Activated B cell treated with CpG ODN at 0.5 μM for 24 hours (primary cell): ENCODE measurements at regions not wholly inside any gene's neighbourhood (a gene's known extent, or its start where the extent isn't known, plus 50 kb on each side); places are given as distances from the start of the nearest gene placed in this dataset.

ENCODE experiments used
- ATAC-seq: fragments of 200-7000 bp; cut with Tn5 transposase; one replicate; pipeline ENCODE4 v1.10.0; 2021; ENCODE audit warnings: low read depth, mild to moderate bottlenecking, moderate library complexity
- CTCF ChIA-PET: fragments of 350-600 bp; sonication (Branson Sonifier 250); formaldehyde crosslinking; loops from one replicate; lab custom pipeline; 2021; ENCODE audit warnings: antibody characterized with exemption; lab: Charles Lee
- POLR2A ChIA-PET: fragments of 350-600 bp; sonication (Branson Sonifier 250); formaldehyde crosslinking; loops from one replicate; lab custom pipeline; 2021; ENCODE audit warnings: antibody characterized with exemption; lab: Charles Lee
- DNase-seq: peaks from one replicate; pipeline ENCODE4 v3.0.0; 2022
- H3K27ac Mint-ChIP-seq: one replicate; pipeline ENCODE4 v1.8.0; 2020; ENCODE audit warnings: mixed read lengths
- H3K27me3 Mint-ChIP-seq: one replicate; pipeline ENCODE4 v1.8.0; 2021; ENCODE audit warnings: mixed read lengths
- H3K36me3 Mint-ChIP-seq: one replicate; pipeline ENCODE4 v1.8.0; 2021; ENCODE audit warnings: low read depth, mixed read lengths
- H3K4me1 Mint-ChIP-seq: one replicate; pipeline ENCODE4 v1.8.0; 2021; ENCODE audit warnings: mixed read lengths
- H3K4me3 Mint-ChIP-seq: one replicate; pipeline ENCODE4 v1.8.0; 2020; ENCODE audit warnings: mild to moderate bottlenecking, mixed read lengths
- H3K9me3 Mint-ChIP-seq: one replicate; pipeline ENCODE4 v1.8.0; 2020; ENCODE audit warnings: mixed read lengths
- intact Hi-C: fragments of 100-400 bp; cut with micrococcal nuclease; formaldehyde crosslinking; loops from one replicate; pipeline ENCODE4 v1.15.1; 2024
- TF ChIP-seq, protein P1 (sequence below): fragments of 200-600 bp; IDR thresholded peaks from one replicate; pipeline ENCODE4 v1.8.0; 2022; ENCODE audit warnings: antibody characterized with exemption, mild to moderate bottlenecking

DNA sequence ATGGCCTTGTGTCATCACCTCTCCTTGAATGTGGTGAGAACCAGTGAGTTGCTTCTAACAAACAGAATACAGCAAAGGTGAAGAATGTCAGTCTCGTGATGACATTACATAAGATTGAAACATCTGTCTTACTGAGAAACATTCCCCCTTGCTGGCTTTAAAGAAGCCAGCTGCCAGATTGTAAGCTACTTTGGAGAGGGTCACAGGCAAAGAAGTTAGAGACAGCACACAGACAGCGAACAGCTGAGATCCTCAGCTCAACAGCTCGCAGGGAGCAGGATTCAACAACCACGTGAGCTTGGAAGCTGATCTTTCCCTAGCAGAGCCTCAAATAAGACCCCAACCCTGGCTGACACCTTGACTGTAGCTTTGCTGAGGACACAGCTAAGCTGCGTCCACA lies 367.9 kb downstream of the LIG4 start:
- ATAC-seq: no peak
- CTCF ChIA-PET: no interaction called here

DNA sequence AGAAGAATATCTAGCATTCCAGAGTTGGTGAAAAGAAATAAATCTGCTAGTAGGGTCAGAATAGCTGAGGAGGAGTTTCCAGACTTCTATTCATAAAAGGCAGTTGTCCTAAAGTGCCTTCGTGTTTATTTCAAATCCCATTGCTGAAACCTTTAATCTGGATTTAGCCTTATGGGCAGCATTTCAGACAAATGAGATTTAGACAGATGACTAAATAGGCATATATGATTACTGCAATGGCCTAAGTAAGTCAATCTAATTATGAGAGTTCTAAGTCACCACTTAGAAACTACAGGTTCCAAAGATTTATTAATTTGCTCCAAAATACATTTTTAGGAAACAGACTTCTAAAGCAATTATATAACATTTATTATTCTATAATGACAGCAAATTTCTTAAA lies 368.7 kb downstream of the LIG4 start:
- H3K36me3 Mint-ChIP-seq: no peaks in the 10 kb centered on the region
- ChIA-PET POLR2A (no interaction called here), CTCF (no interaction called here)
- no peak overlapping the region for H3K27ac Mint-ChIP-seq
- intact Hi-C loops: no loop called here
- no peaks in the 10 kb centered on the region for H3K9me3 Mint-ChIP-seq
- DNase-seq (no peak), ATAC-seq (no peak)
- no peaks in the 10 kb centered on the region for H3K4me1 Mint-ChIP-seq
- no peaks in the 10 kb centered on the region for H3K27me3 Mint-ChIP-seq
- TF ChIP-seq, protein P1, sequence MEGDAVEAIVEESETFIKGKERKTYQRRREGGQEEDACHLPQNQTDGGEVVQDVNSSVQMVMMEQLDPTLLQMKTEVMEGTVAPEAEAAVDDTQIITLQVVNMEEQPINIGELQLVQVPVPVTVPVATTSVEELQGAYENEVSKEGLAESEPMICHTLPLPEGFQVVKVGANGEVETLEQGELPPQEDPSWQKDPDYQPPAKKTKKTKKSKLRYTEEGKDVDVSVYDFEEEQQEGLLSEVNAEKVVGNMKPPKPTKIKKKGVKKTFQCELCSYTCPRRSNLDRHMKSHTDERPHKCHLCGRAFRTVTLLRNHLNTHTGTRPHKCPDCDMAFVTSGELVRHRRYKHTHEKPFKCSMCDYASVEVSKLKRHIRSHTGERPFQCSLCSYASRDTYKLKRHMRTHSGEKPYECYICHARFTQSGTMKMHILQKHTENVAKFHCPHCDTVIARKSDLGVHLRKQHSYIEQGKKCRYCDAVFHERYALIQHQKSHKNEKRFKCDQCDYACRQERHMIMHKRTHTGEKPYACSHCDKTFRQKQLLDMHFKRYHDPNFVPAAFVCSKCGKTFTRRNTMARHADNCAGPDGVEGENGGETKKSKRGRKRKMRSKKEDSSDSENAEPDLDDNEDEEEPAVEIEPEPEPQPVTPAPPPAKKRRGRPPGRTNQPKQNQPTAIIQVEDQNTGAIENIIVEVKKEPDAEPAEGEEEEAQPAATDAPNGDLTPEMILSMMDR: no peak
- H3K4me3 Mint-ChIP-seq: no peak overlapping the region

More for the DNA sequence above, 367.9 kb downstream of the LIG4 start:
- intact Hi-C loops: no loop called here
- H3K9me3 Mint-ChIP-seq: no peaks in the 10 kb centered on the region
- POLR2A ChIA-PET: no interaction called here
- TF ChIP-seq, protein P1: no peak
- no peak overlapping the region for H3K27ac Mint-ChIP-seq
- H3K4me3 Mint-ChIP-seq: no peak overlapping the region
- no peaks in the 10 kb centered on the region for H3K27me3 Mint-ChIP-seq
- no peaks in the 10 kb centered on the region for H3K36me3 Mint-ChIP-seq
- no peak for DNase-seq
- no peaks in the 10 kb centered on the region for H3K4me1 Mint-ChIP-seq

DNA sequence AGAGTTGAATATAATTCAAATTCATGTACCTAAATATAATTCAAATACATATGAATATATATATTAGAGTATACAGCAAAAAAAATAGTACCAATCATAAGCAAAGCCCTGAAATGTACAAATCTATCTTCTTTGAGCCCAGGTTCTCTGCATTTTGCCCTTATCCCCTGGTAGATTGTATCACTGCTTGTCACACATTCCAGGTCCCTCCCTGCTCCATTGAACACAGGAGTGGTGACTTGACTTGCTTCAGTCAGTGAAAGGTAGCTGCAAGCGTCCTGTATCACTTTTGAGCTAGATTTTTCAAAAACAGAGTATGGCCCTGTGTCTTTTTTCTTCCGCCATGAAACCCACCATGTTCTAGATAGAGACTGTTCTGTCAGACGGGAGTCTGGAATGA lies 369.4 kb downstream of the LIG4 start:
- CTCF ChIA-PET: no interaction called here
- no peaks in the 10 kb centered on the region for H3K36me3 Mint-ChIP-seq
- intact Hi-C loops: no loop called here
- H3K27ac Mint-ChIP-seq: no peak overlapping the region
- TF ChIP-seq, protein P1: no peak
- no peaks in the 10 kb centered on the region for H3K9me3 Mint-ChIP-seq
- DNase-seq: no peak
- no peak for ATAC-seq
- POLR2A ChIA-PET: no interaction called here
- H3K27me3 Mint-ChIP-seq: no peaks in the 10 kb centered on the region
- H3K4me3 Mint-ChIP-seq: no peak overlapping the region
- no peaks in the 10 kb centered on the region for H3K4me1 Mint-ChIP-seq

DNA sequence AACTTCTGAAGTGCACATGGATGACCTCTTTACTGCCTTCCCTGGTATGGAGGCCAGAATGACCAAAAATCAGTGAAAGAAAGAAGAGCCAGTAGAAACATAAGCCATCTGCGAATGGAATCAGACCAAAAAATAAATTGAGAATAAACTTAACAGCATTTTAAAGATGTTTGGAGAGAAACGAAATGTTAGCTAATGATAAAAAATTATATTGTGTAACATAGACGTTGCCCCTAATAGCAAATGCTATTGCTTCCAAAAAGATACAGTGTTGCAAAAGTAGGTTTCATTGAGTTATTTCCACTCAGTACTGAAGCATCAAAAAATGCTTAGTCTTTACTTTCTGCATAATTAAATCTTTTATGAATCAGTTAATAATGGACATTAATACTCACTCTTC lies 371.7 kb downstream of the LIG4 start:
- intact Hi-C loops: no loop called here
- POLR2A ChIA-PET: no interaction called here
- TF ChIP-seq, protein P1: no peak

DNA sequence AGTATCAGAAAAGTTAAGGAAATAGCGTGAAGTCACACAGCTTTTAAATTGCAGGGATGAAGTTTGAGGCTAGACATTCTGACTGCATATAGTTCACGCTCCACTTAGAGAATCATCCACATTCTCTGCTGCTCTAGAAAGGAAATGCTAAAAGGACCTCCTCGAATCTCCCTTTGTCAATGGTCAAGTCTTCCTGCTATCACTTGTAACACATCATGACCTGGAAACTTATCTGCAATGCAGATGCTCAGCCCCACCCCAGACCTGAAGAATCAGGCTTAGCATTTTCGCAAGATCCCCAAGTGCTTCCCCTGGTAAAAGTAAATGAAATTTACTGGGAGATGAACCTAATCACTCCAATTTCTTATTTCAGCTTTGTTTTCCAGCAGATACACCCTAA lies 372.1 kb downstream of the LIG4 start:
- TF ChIP-seq, protein P1: no peak
- H3K9me3 Mint-ChIP-seq: no peaks in the 10 kb centered on the region
- CTCF ChIA-PET: no interaction called here
- DNase-seq (no peak), ATAC-seq (no peak)
- H3K27ac Mint-ChIP-seq: no peak overlapping the region
- H3K4me1 Mint-ChIP-seq: no peaks in the 10 kb centered on the region
- intact Hi-C loops: no loop called here
- POLR2A ChIA-PET: no interaction called here
- H3K36me3 Mint-ChIP-seq: no peaks in the 10 kb centered on the region
- H3K27me3 Mint-ChIP-seq: no peaks in the 10 kb centered on the region
- H3K4me3 Mint-ChIP-seq: no peak overlapping the region

More for the DNA sequence above, 371.7 kb downstream of the LIG4 start:
- H3K27ac Mint-ChIP-seq: no peak overlapping the region
- no peak overlapping the region for H3K4me3 Mint-ChIP-seq
- no peaks in the 10 kb centered on the region for H3K36me3 Mint-ChIP-seq
- DNase-seq (no peak), ATAC-seq (no peak)
- H3K9me3 Mint-ChIP-seq: no peaks in the 10 kb centered on the region
- CTCF ChIA-PET: no interaction called here
- no peaks in the 10 kb centered on the region for H3K4me1 Mint-ChIP-seq
- H3K27me3 Mint-ChIP-seq: no peaks in the 10 kb centered on the region
